ENCODE measurements at regions not wholly inside any gene's neighbourhood (a gene's known extent, or its start where the extent isn't known, plus 50 kb on each side); places are given as distances from the start of the nearest gene placed in this dataset.

- Histone ChIP-seq H2AFZ (no peak overlapping the region), H4K20me1 (replicated peaks; ENCODE audit: insufficient read depth) (no peaks in the 10 kb centered on the region), H3K4me2 (no peak overlapping the region), H3K4me3 (no peak overlapping the region), H3F3A (replicated peaks; ENCODE audit: low read depth) (no peaks in the 10 kb centered on the region), H3K4me1 (ENCODE audit: insufficient read depth) (peaks cover 30% of the 10 kb centered on the region), H3K9me2 (ENCODE audit: insufficient read depth) (0 out of 2 replicates have a peak, but pooled peaks cover 5% of the 10 kb centered on the region), H3K27me3 (ENCODE audit: insufficient read depth) (peaks cover 13% of the 10 kb centered on the region; the same call in 1 of the 2 replicates), H3K79me2 (replicated peaks; ENCODE audit: insufficient read depth) (no peaks in the 10 kb centered on the region), H3K36me3 (ENCODE audit: insufficient read depth) (no peaks in the 10 kb centered on the region), H3K27ac (ENCODE audit: low read depth) (no peak overlapping the region)
- no peak for TF ChIP-seq CTCF (conservative IDR thresholded peaks at IDR 0.05; ENCODE audit: low read depth in 2 of 2)
- TF ChIP-seq, protein P1, sequence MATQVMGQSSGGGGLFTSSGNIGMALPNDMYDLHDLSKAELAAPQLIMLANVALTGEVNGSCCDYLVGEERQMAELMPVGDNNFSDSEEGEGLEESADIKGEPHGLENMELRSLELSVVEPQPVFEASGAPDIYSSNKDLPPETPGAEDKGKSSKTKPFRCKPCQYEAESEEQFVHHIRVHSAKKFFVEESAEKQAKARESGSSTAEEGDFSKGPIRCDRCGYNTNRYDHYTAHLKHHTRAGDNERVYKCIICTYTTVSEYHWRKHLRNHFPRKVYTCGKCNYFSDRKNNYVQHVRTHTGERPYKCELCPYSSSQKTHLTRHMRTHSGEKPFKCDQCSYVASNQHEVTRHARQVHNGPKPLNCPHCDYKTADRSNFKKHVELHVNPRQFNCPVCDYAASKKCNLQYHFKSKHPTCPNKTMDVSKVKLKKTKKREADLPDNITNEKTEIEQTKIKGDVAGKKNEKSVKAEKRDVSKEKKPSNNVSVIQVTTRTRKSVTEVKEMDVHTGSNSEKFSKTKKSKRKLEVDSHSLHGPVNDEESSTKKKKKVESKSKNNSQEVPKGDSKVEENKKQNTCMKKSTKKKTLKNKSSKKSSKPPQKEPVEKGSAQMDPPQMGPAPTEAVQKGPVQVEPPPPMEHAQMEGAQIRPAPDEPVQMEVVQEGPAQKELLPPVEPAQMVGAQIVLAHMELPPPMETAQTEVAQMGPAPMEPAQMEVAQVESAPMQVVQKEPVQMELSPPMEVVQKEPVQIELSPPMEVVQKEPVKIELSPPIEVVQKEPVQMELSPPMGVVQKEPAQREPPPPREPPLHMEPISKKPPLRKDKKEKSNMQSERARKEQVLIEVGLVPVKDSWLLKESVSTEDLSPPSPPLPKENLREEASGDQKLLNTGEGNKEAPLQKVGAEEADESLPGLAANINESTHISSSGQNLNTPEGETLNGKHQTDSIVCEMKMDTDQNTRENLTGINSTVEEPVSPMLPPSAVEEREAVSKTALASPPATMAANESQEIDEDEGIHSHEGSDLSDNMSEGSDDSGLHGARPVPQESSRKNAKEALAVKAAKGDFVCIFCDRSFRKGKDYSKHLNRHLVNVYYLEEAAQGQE (IDR thresholded peaks at IDR 0.05; ENCODE audit: unreplicated experiment): no peak
- no peak for TF ChIP-seq POLR2AphosphoS5 (IDR thresholded peaks at IDR 0.05; ENCODE audit: low read depth)
- TF ChIP-seq NANOG (IDR thresholded peaks at IDR 0.05; ENCODE audit: borderline replicate concordance): no peak
- no peak for TF ChIP-seq ZNF114 (CRISPR knock-in tag; IDR thresholded peaks at IDR 0.05)
- TF ChIP-seq STAT1 (IDR thresholded peaks at IDR 0.05; ENCODE audit: unreplicated experiment): no peak
- TF ChIP-seq ETS1 (IDR thresholded peaks at IDR 0.05): no peak
- TF ChIP-seq EZH2 (IDR thresholded peaks at IDR 0.05; ENCODE audit: low read depth, unreplicated experiment): no peak
- TF ChIP-seq JUNB (IDR thresholded peaks at IDR 0.05; ENCODE audit: unreplicated experiment): no peak
- no peak for TF ChIP-seq EZH2phosphoT487 (IDR thresholded peaks at IDR 0.05; ENCODE audit: unreplicated experiment)
- TF ChIP-seq ZNF331 (CRISPR knock-in tag; IDR thresholded peaks at IDR 0.05; ENCODE audit: low read depth): no peak
- TF ChIP-seq, protein P2, sequence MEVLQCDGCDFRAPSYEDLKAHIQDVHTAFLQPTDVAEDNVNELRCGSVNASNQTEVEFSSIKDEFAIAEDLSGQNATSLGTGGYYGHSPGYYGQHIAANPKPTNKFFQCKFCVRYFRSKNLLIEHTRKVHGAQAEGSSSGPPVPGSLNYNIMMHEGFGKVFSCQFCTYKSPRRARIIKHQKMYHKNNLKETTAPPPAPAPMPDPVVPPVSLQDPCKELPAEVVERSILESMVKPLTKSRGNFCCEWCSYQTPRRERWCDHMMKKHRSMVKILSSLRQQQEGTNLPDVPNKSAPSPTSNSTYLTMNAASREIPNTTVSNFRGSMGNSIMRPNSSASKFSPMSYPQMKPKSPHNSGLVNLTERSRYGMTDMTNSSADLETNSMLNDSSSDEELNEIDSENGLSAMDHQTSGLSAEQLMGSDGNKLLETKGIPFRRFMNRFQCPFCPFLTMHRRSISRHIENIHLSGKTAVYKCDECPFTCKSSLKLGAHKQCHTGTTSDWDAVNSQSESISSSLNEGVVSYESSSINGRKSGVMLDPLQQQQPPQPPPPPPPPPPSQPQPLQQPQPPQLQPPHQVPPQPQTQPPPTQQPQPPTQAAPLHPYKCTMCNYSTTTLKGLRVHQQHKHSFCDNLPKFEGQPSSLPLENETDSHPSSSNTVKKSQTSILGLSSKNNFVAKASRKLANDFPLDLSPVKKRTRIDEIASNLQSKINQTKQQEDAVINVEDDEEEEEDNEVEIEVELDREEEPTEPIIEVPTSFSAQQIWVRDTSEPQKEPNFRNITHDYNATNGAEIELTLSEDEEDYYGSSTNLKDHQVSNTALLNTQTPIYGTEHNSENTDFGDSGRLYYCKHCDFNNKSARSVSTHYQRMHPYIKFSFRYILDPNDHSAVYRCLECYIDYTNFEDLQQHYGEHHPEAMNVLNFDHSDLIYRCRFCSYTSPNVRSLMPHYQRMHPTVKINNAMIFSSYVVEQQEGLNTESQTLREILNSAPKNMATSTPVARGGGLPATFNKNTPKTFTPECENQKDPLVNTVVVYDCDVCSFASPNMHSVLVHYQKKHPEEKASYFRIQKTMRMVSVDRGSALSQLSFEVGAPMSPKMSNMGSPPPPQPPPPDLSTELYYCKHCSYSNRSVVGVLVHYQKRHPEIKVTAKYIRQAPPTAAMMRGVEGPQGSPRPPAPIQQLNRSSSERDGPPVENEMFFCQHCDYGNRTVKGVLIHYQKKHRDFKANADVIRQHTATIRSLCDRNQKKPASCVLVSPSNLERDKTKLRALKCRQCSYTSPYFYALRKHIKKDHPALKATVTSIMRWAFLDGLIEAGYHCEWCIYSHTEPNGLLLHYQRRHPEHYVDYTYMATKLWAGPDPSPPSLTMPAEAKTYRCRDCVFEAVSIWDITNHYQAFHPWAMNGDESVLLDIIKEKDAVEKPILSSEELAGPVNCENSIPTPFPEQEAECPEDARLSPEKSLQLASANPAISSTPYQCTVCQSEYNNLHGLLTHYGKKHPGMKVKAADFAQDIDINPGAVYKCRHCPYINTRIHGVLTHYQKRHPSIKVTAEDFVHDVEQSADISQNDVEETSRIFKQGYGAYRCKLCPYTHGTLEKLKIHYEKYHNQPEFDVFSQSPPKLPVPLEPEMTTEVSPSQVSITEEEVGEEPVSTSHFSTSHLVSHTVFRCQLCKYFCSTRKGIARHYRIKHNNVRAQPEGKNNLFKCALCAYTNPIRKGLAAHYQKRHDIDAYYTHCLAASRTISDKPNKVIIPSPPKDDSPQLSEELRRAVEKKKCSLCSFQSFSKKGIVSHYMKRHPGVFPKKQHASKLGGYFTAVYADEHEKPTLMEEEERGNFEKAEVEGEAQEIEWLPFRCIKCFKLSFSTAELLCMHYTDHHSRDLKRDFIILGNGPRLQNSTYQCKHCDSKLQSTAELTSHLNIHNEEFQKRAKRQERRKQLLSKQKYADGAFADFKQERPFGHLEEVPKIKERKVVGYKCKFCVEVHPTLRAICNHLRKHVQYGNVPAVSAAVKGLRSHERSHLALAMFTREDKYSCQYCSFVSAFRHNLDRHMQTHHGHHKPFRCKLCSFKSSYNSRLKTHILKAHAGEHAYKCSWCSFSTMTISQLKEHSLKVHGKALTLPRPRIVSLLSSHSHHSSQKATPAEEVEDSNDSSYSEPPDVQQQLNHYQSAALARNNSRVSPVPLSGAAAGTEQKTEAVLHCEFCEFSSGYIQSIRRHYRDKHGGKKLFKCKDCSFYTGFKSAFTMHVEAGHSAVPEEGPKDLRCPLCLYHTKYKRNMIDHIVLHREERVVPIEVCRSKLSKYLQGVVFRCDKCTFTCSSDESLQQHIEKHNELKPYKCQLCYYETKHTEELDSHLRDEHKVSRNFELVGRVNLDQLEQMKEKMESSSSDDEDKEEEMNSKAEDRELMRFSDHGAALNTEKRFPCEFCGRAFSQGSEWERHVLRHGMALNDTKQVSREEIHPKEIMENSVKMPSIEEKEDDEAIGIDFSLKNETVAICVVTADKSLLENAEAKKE (CRISPR knock-in tag; IDR thresholded peaks at IDR 0.05): no peak
- no peak for TF ChIP-seq CREB1 (CRISPR knock-in tag; IDR thresholded peaks at IDR 0.05; ENCODE audit: low read depth)
- peaks cover 9% of the 10 kb centered on the region for H3K27me3 Mint-ChIP-seq (ENCODE audit: insufficient read depth, low read depth, poor library complexity)
- no peak for DNase-seq (ENCODE audit: low spot score)
- no peak overlapping the region for H3K27ac Mint-ChIP-seq
- no peak for ATAC-seq
- H3K9me3 Mint-ChIP-seq: no peaks in the 10 kb centered on the region; the same call in 2 of the 3 replicates
- peaks cover 27% of the 10 kb centered on the region for H3K4me1 Mint-ChIP-seq
- no peaks in the 10 kb centered on the region for H3K36me3 Mint-ChIP-seq (ENCODE audit: low read depth)
- H3K4me3 Mint-ChIP-seq: no peak overlapping the region
Measured at GRCh38 chr1:47521034-47521881, 83.4 kb downstream of the FOXD2 start.
